HG03571 (cell line): ENCODE measurements at regions not wholly inside any gene's neighbourhood (a gene's known extent, or its start where the extent isn't known, plus 50 kb on each side); places are given as distances from the start of the nearest gene placed in this dataset.
A peak's percentile ranks its signal among the peaks of the same experiment; 100 is the strongest.

Experiments
- ATAC-seq: cut with Tn5 transposase; IDR thresholded peaks from one replicate; pipeline ENCODE4 v1.9.1; 2021; ENCODE audit not compliant: unreplicated experiment

GRCh38 chr3:84439476-84439875 is 519.3 kb upstream of the CADM2 start:
- no peak for ATAC-seq

- ATAC-seq: no peak
Measured at GRCh38 chr3:84440291-84440690, 518.5 kb upstream of the CADM2 start.

- no peak for ATAC-seq
Measured at GRCh38 chr3:84442533-84442932, 516.3 kb upstream of the CADM2 start.

- ATAC-seq: no peak
Measured at GRCh38 chr3:84444726-84445521, 513.9 kb upstream of the CADM2 start.

- no peak for ATAC-seq
Measured at GRCh38 chr3:84487296-84487695, 471.5 kb upstream of the CADM2 start.

- ATAC-seq: no peak
Measured at GRCh38 chr3:84504761-84505160, 454.0 kb upstream of the CADM2 start.

GRCh38 chr3:84510007-84510406 is 448.8 kb upstream of the CADM2 start:
- no peak for ATAC-seq

GRCh38 chr3:84522893-84523292 is 435.9 kb upstream of the CADM2 start:
- ATAC-seq: no peak

GRCh38 chr3:84536916-84537315 is 421.9 kb upstream of the CADM2 start:
- ATAC-seq: no peak

GRCh38 chr3:84538597-84538996 is 420.2 kb upstream of the CADM2 start:
- ATAC-seq: no peak

GRCh38 chr3:84547207-84547606 is 411.6 kb upstream of the CADM2 start:
- ATAC-seq: no peak

- ATAC-seq: peak; percentile 59
Measured at GRCh38 chr3:84547971-84548970, 410.5 kb upstream of the CADM2 start.

GRCh38 chr3:84555629-84556028 is 403.2 kb upstream of the CADM2 start:
- ATAC-seq: no peak

- no peak for ATAC-seq
Measured at GRCh38 chr3:84566256-84566655, 392.5 kb upstream of the CADM2 start.

- no peak for ATAC-seq
Measured at GRCh38 chr3:84567796-84568195, 391.0 kb upstream of the CADM2 start.

- no peak for ATAC-seq
Measured at GRCh38 chr3:84573962-84574361, 384.8 kb upstream of the CADM2 start.

GRCh38 chr3:84586427-84586826 is 372.4 kb upstream of the CADM2 start:
- no peak for ATAC-seq

- no peak for ATAC-seq
Measured at GRCh38 chr3:84600703-84601225, 358.0 kb upstream of the CADM2 start.

GRCh38 chr3:84601303-84601702 is 357.5 kb upstream of the CADM2 start:
- no peak for ATAC-seq

- ATAC-seq: no peak
Measured at GRCh38 chr3:84621823-84622222, 337.0 kb upstream of the CADM2 start.

- ATAC-seq: no peak
Measured at GRCh38 chr3:84634668-84635067, 324.1 kb upstream of the CADM2 start.

- no peak for ATAC-seq
Measured at GRCh38 chr3:84637272-84637671, 321.5 kb upstream of the CADM2 start.
